HG02973 (cell line): ENCODE measurements at regions not wholly inside any gene's neighbourhood (a gene's known extent, or its start where the extent isn't known, plus 50 kb on each side); places are given as distances from the start of the nearest gene placed in this dataset.

Source experiments
- ATAC-seq: cut with Tn5 transposase; IDR thresholded peaks from one replicate; pipeline ENCODE4 v1.9.1; 2021; ENCODE audit warnings: moderate library complexity; ENCODE audit not compliant: unreplicated experiment

- ATAC-seq = no peak
These were observed 201.9 kb upstream of the UBASH3B start for GRCh38 chr11:122453586-122453985.

- ATAC-seq = no peak
These were observed 203.6 kb upstream of the UBASH3B start for GRCh38 chr11:122451911-122452310.

GRCh38 chr11:122441666-122442035, 213.9 kb upstream of the UBASH3B start:
- ATAC-seq = no peak

GRCh38 chr11:122440811-122441665, 214.5 kb upstream of the UBASH3B start:
- no peak for ATAC-seq

- no peak for ATAC-seq
These were observed 215.4 kb upstream of the UBASH3B start for GRCh38 chr11:122439866-122440810.

GRCh38 chr11:122436188-122436555, 219.3 kb upstream of the UBASH3B start:
- no peak for ATAC-seq

GRCh38 chr11:122435540-122436187, 219.9 kb upstream of the UBASH3B start:
- no peak for ATAC-seq

GRCh38 chr11:122434786-122435185, 220.7 kb upstream of the UBASH3B start:
- ATAC-seq = no peak

- ATAC-seq = no peak
These were observed 225.0 kb upstream of the UBASH3B start for GRCh38 chr11:122430490-122430889.

GRCh38 chr11:122426073-122426472, 229.4 kb upstream of the UBASH3B start:
- no peak for ATAC-seq

- ATAC-seq = no peak
These were observed 230.9 kb upstream of the UBASH3B start for GRCh38 chr11:122424636-122425035.

GRCh38 chr11:122423886-122424285, 231.6 kb upstream of the UBASH3B start:
- ATAC-seq = no peak

GRCh38 chr11:122423273-122423672, 232.2 kb upstream of the UBASH3B start:
- ATAC-seq = no peak

- no peak for ATAC-seq
These were observed 232.8 kb upstream of the UBASH3B start for GRCh38 chr11:122422682-122423081.

GRCh38 chr11:122421702-122422101, 233.8 kb upstream of the UBASH3B start:
- no peak for ATAC-seq

- ATAC-seq = no peak
These were observed 237.5 kb upstream of the UBASH3B start for GRCh38 chr11:122418032-122418431.

- no peak for ATAC-seq
These were observed 241.0 kb upstream of the UBASH3B start for GRCh38 chr11:122414406-122415018.

- no peak for ATAC-seq
These were observed 241.8 kb upstream of the UBASH3B start for GRCh38 chr11:122413677-122414076.

GRCh38 chr11:122412581-122412980, 242.9 kb upstream of the UBASH3B start:
- ATAC-seq = no peak

GRCh38 chr11:122406466-122406865, 249.1 kb upstream of the UBASH3B start:
- no peak for ATAC-seq
